Mesodermal cell (in vitro differentiated cells): ENCODE measurements at regions not wholly inside any gene's neighbourhood (a gene's known extent, or its start where the extent isn't known, plus 50 kb on each side); places are given as distances from the start of the nearest gene placed in this dataset.
"Not testable (repeated sequence)": the region's sequence is repeated elsewhere in the genome, so short reads cannot be mapped to it uniquely, and the experiment has no call there.

Source experiments
- H3K27ac ChIP-seq: 2 replicates; pipeline ENCODE4 v1.7.0; 2013; ENCODE audit warnings: mild to moderate bottlenecking, low read depth, low read length, moderate library complexity; ENCODE audit not compliant: severe bottlenecking
- H3K36me3 ChIP-seq: 2 replicates; pipeline ENCODE4 v1.7.1; 2013; ENCODE audit warnings: mild to moderate bottlenecking, low read length, moderate library complexity; ENCODE audit not compliant: control insufficient read depth, insufficient read depth
- H3K4me1 ChIP-seq: one replicate; pipeline ENCODE4 v1.7.1; 2013; ENCODE audit warnings: mild to moderate bottlenecking, low read length; ENCODE audit not compliant: insufficient read depth, control insufficient read depth, poor library complexity, severe bottlenecking
- H3K4me3 ChIP-seq: 2 replicates; pipeline ENCODE4 v1.7.0; 2013; ENCODE audit warnings: low read length, control low read depth, mild to moderate bottlenecking; ENCODE audit not compliant: insufficient read depth, poor library complexity, severe bottlenecking; ENCODE audit errors: extremely low read depth
- H3K9me3 ChIP-seq: 2 replicates; pipeline ENCODE4 v1.7.1; 2013; ENCODE audit warnings: mild to moderate bottlenecking, low read length, moderate library complexity; ENCODE audit not compliant: control insufficient read depth
- WGBS, 2 experiments: methylation state at CpG; one replicate each; pipeline ENCODE4 v1.1.5; 2013; ENCODE audit warnings: missing lambda C conversion rate in 2 of 2; ENCODE audit not compliant: insufficient coverage in 2 of 2; 5-methylcytosine and 5-hydroxymethylcytosine counted together

GRCh38 chr5:78726571-78726970, 78.0 kb upstream of the LHFPL2 start:
- Histone ChIP-seq H3K4me3 (no peak overlapping the region), H3K4me1 (peaks cover 7% of the 10 kb centered on the region), H3K9me3 (no peaks in the 10 kb centered on the region), H3K27ac (no peak overlapping the region), H3K36me3 (no peaks in the 10 kb centered on the region)
- 100% methylated on average over 2 of the region's 3 CpGs for WGBS, 2 experiments

GRCh38 chr5:78726003-78726402, 77.4 kb upstream of the LHFPL2 start:
- Histone ChIP-seq H3K4me1 (peaks cover 6% of the 10 kb centered on the region), H3K9me3 (no peaks in the 10 kb centered on the region), H3K27ac (no peak overlapping the region), H3K36me3 (no peaks in the 10 kb centered on the region), H3K4me3 (no peak overlapping the region)
- WGBS, 2 experiments = 89 to 96% methylated on average over 3 of the region's 3 CpGs

GRCh38 chr5:78724061-78724460, 75.5 kb upstream of the LHFPL2 start:
- Histone ChIP-seq H3K4me1 (peaks cover 10% of the 10 kb centered on the region), H3K27ac (no peak overlapping the region), H3K4me3 (no peak overlapping the region), H3K9me3 (no peaks in the 10 kb centered on the region), H3K36me3 (no peaks in the 10 kb centered on the region)

- Histone ChIP-seq H3K4me1 (peaks cover 19% of the 10 kb centered on the region), H3K4me3 (no peak overlapping the region), H3K27ac (peak overlapping the region; percentile 13), H3K9me3 (no peaks in the 10 kb centered on the region), H3K36me3 (no peaks in the 10 kb centered on the region)
- WGBS, 2 experiments = 87 to 88% methylated on average over 2 to 3 of the region's 5 CpGs
Measured at GRCh38 chr5:78720997-78721396, 72.4 kb upstream of the LHFPL2 start.

- Histone ChIP-seq H3K4me3 (no peak overlapping the region), H3K9me3 (no peaks in the 10 kb centered on the region), H3K27ac (peak overlapping the region; percentile 13), H3K4me1 (peaks cover 21% of the 10 kb centered on the region), H3K36me3 (no peaks in the 10 kb centered on the region)
- 75 to 77% methylated on average over 7 to 8 of the region's 9 CpGs for WGBS, 2 experiments
Measured at GRCh38 chr5:78720227-78720985, 71.8 kb upstream of the LHFPL2 start.

- no peaks in the 10 kb centered on the region for H3K36me3 ChIP-seq
- whole genome bisulfite sequencing, 2 experiments = 84 to 93% methylated on average over 5 of the region's 8 CpGs
- H3K4me3 ChIP-seq = no peak overlapping the region
- no peaks in the 10 kb centered on the region for H3K9me3 ChIP-seq
- H3K27ac ChIP-seq = no peak overlapping the region
- peaks cover 21% of the 10 kb centered on the region for H3K4me1 ChIP-seq
Measured at GRCh38 chr5:78719504-78720219, 71.1 kb upstream of the LHFPL2 start.

GRCh38 chr5:78718824-78719223, 70.3 kb upstream of the LHFPL2 start:
- Histone ChIP-seq H3K9me3 (no peaks in the 10 kb centered on the region), H3K27ac (no peak overlapping the region)
- WGBS, 2 experiments = 90 to 100% methylated on average over 1 of the region's 1 CpG

GRCh38 chr5:78717674-78718584, 69.4 kb upstream of the LHFPL2 start:
- peaks cover 21% of the 10 kb centered on the region for H3K4me1 ChIP-seq
- no peaks in the 10 kb centered on the region for H3K36me3 ChIP-seq
- no peak overlapping the region for H3K4me3 ChIP-seq
- no peak overlapping the region for H3K27ac ChIP-seq
- H3K9me3 ChIP-seq = no peaks in the 10 kb centered on the region
- WGBS, 2 experiments = 87 to 90% methylated on average over 11 to 12 of the region's 15 CpGs

More at GRCh38 chr5:78718824-78719223, 70.3 kb upstream of the LHFPL2 start:
- no peaks in the 10 kb centered on the region for H3K36me3 ChIP-seq
- peaks cover 21% of the 10 kb centered on the region for H3K4me1 ChIP-seq
- H3K4me3 ChIP-seq = no peak overlapping the region

GRCh38 chr5:78716206-78716605, 67.6 kb upstream of the LHFPL2 start:
- H3K9me3 ChIP-seq = no peaks in the 10 kb centered on the region
- no peak overlapping the region for H3K4me3 ChIP-seq
- peaks cover 17% of the 10 kb centered on the region for H3K4me1 ChIP-seq
- H3K36me3 ChIP-seq = no peaks in the 10 kb centered on the region
- no peak overlapping the region for H3K27ac ChIP-seq
- 90% methylated on average over 1 of the region's 1 CpG; no CpG with 5 or more reads in 1 of the 2 experiments for WGBS, 2 experiments

- peaks cover 11% of the 10 kb centered on the region for H3K4me1 ChIP-seq
- not testable (repeated sequence) for H3K27ac ChIP-seq, H3K36me3 ChIP-seq, H3K9me3 ChIP-seq, H3K4me3 ChIP-seq
- no CpG with 5 or more reads among the region's 3 CpGs for WGBS, 2 experiments
Measured at GRCh38 chr5:78715351-78715750, 66.8 kb upstream of the LHFPL2 start.
